ENCODE measurements at regions not wholly inside any gene's neighbourhood (a gene's known extent, or its start where the extent isn't known, plus 50 kb on each side); places are given as distances from the start of the nearest gene placed in this dataset.
"Not testable (repeated sequence)": the region's sequence is repeated elsewhere in the genome, so short reads cannot be mapped to it uniquely, and the experiment has no call there.

GRCh38 chr6:29227235-29227634 is 56.5 kb downstream of the OR2J2 start:
- no peak for DNase-seq

- DNase-seq: no peak
Measured at GRCh38 chr6:29230666-29231065, 60.0 kb downstream of the OR2J2 start.

- DNase-seq: no peak
Measured at GRCh38 chr6:29232725-29233124, 62.0 kb downstream of the OR2J2 start.

GRCh38 chr6:29236060-29236459 is 65.4 kb downstream of the OR2J2 start:
- peak; percentile 4 for DNase-seq

GRCh38 chr6:29236634-29237033 is 64.9 kb upstream of the OR14J1 start:
- DNase-seq: no peak

- not testable (repeated sequence) for DNase-seq
Measured at GRCh38 chr6:29243044-29243443, 58.5 kb upstream of the OR14J1 start.

Data from NCI-H146 (cell line).